HEK293T (cell line): ENCODE measurements at regions not wholly inside any gene's neighbourhood (a gene's known extent, or its start where the extent isn't known, plus 50 kb on each side); places are given as distances from the start of the nearest gene placed in this dataset.

Experiments
- ARNT ChIP-seq: fragments of 450-650 bp; IDR thresholded peaks from 2 replicates; pipeline ENCODE4 v1.6.1; 2017; ENCODE audit warnings: mild to moderate bottlenecking
- BHLHE40 ChIP-seq: fragments of 450-650 bp; IDR thresholded peaks from 2 replicates; pipeline ENCODE4 v1.6.1; 2016; ENCODE audit warnings: mild to moderate bottlenecking, moderate library complexity, borderline replicate concordance
- ELF4 ChIP-seq: fragments of 450-650 bp; IDR thresholded peaks from 2 replicates; pipeline ENCODE4 v1.6.1; 2017; ENCODE audit warnings: antibody characterized with exemption
- FOXK2 ChIP-seq: fragments of 450-650 bp; IDR thresholded peaks from 2 replicates; pipeline ENCODE4 v1.6.1; 2016; ENCODE audit warnings: mild to moderate bottlenecking
- FOXM1 ChIP-seq: fragments of 450-650 bp; IDR thresholded peaks from 2 replicates; pipeline ENCODE4 v1.6.1; 2017; ENCODE audit warnings: mild to moderate bottlenecking, borderline replicate concordance
- HDGF ChIP-seq: fragments of 450-650 bp; IDR thresholded peaks from 2 replicates; pipeline ENCODE4 v1.6.1; 2017; ENCODE audit warnings: antibody characterized with exemption, borderline replicate concordance
- L3MBTL2 ChIP-seq: fragments of 450-650 bp; conservative IDR thresholded peaks from 2 replicates; pipeline ENCODE4 v1.6.1; 2016; ENCODE audit warnings: mild to moderate bottlenecking
- NFRKB ChIP-seq: fragments of 450-650 bp; IDR thresholded peaks from 2 replicates; pipeline ENCODE4 v1.6.1; 2016; ENCODE audit warnings: mild to moderate bottlenecking, moderate library complexity
- SP1 ChIP-seq: fragments of 450-650 bp; IDR thresholded peaks from 2 replicates; pipeline ENCODE4 v1.6.1; 2017
- SUZ12 ChIP-seq: fragments of 450-650 bp; IDR thresholded peaks from 2 replicates; pipeline ENCODE4 v1.6.1; 2016; ENCODE audit warnings: mild to moderate bottlenecking
- TARDBP ChIP-seq: fragments of 450-650 bp; IDR thresholded peaks from 2 replicates; pipeline ENCODE4 v1.6.1; 2016
- ZNF384 ChIP-seq: fragments of 450-650 bp; IDR thresholded peaks from 2 replicates; pipeline ENCODE4 v1.6.1; 2016

DNA sequence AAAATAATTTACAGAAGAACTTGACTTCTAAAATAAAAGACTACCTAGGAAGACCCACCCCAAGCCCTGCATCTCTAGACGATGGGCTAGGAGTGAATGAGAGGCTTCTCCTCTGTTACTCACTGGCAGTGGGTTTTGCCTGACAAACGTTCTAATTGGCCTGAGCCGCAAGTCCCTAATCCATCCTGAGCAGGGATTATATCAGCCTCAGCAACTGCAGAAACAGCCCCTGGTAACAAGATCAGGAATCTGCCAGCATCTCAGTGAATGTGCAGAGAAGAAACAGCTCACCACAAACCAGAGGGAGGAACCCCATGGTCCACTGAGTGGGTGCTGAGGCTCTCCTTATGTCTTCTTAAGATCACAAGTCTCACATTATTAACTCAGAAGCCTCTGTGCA, 240.6 kb downstream of the BRINP2 start:
- TF ChIP-seq SUZ12, result no peak
- no peak for TF ChIP-seq FOXK2
- TF ChIP-seq BHLHE40, result no peak
- TF ChIP-seq TARDBP, result no peak
- TF ChIP-seq SP1, result no peak
- TF ChIP-seq NFRKB, result no peak
- no peak for TF ChIP-seq HDGF
- no peak for TF ChIP-seq FOXM1
- TF ChIP-seq ZNF384, result no peak
- no peak for TF ChIP-seq L3MBTL2
- TF ChIP-seq ARNT, result no peak
- no peak for TF ChIP-seq ELF4
